ENCODE measurements at regions not wholly inside any gene's neighbourhood (a gene's known extent, or its start where the extent isn't known, plus 50 kb on each side); places are given as distances from the start of the nearest gene placed in this dataset.

- H3K4me1 Mint-ChIP-seq (ENCODE audit: low read depth) = no peaks in the 10 kb centered on the region
- no peaks in the 10 kb centered on the region for H3K9me3 Mint-ChIP-seq (ENCODE audit: low read depth)
- H3K27ac Mint-ChIP-seq = no peak overlapping the region
- H3K36me3 Mint-ChIP-seq (ENCODE audit: insufficient read depth) = no peaks in the 10 kb centered on the region
- no peak for TF ChIP-seq CTCF (IDR thresholded peaks at IDR 0.05; ENCODE audit: unreplicated experiment)
- peaks cover 13% of the 10 kb centered on the region for H3K27me3 Mint-ChIP-seq
- H3K4me3 Mint-ChIP-seq (ENCODE audit: low read depth) = no peak overlapping the region
- no peak for DNase-seq (ENCODE audit: low spot score, unreplicated experiment)
Observed at GRCh38 chr11:45402049-45402630, 116.0 kb upstream of the SYT13 start.

GRCh38 chr11:45400591-45400990 is 114.5 kb upstream of the SYT13 start:
- Mint-ChIP-seq H3K4me3 (ENCODE audit: low read depth) (no peak overlapping the region), H3K4me1 (ENCODE audit: low read depth) (no peaks in the 10 kb centered on the region), H3K9me3 (ENCODE audit: low read depth) (no peaks in the 10 kb centered on the region), H3K36me3 (ENCODE audit: insufficient read depth) (no peaks in the 10 kb centered on the region), H3K27ac (no peak overlapping the region), H3K27me3 (peaks cover 13% of the 10 kb centered on the region)
- DNase-seq (ENCODE audit: low spot score, unreplicated experiment) = no peak
- no peak for TF ChIP-seq CTCF (IDR thresholded peaks at IDR 0.05; ENCODE audit: unreplicated experiment)

- TF ChIP-seq CTCF (IDR thresholded peaks at IDR 0.05; ENCODE audit: unreplicated experiment) = no peak
Observed at GRCh38 chr11:45399166-45399565, 113.0 kb upstream of the SYT13 start.

GRCh38 chr11:45398325-45398724 is 112.2 kb upstream of the SYT13 start:
- no peak for DNase-seq (ENCODE audit: low spot score, unreplicated experiment)
- Mint-ChIP-seq H3K4me3 (ENCODE audit: low read depth) (no peak overlapping the region), H3K4me1 (ENCODE audit: low read depth) (peaks cover 1% of the 10 kb centered on the region), H3K27ac (no peak overlapping the region), H3K27me3 (peaks cover 10% of the 10 kb centered on the region), H3K36me3 (ENCODE audit: insufficient read depth) (no peaks in the 10 kb centered on the region), H3K9me3 (ENCODE audit: low read depth) (no peaks in the 10 kb centered on the region)
- TF ChIP-seq CTCF (IDR thresholded peaks at IDR 0.05; ENCODE audit: unreplicated experiment) = no peak

More at GRCh38 chr11:45399166-45399565, 113.0 kb upstream of the SYT13 start:
- no peak for DNase-seq (ENCODE audit: low spot score, unreplicated experiment)
- Mint-ChIP-seq H3K27ac (no peak overlapping the region), H3K27me3 (peaks cover 8% of the 10 kb centered on the region), H3K36me3 (ENCODE audit: insufficient read depth) (no peaks in the 10 kb centered on the region), H3K4me1 (ENCODE audit: low read depth) (no peaks in the 10 kb centered on the region), H3K4me3 (ENCODE audit: low read depth) (no peak overlapping the region), H3K9me3 (ENCODE audit: low read depth) (no peaks in the 10 kb centered on the region)

GRCh38 chr11:45396394-45396793 is 110.3 kb upstream of the SYT13 start:
- peaks cover 9% of the 10 kb centered on the region for H3K4me1 Mint-ChIP-seq (ENCODE audit: low read depth)

More at GRCh38 chr11:45396394-45396793, 110.3 kb upstream of the SYT13 start:
- H3K9me3 Mint-ChIP-seq (ENCODE audit: low read depth) = no peaks in the 10 kb centered on the region
- DNase-seq (ENCODE audit: low spot score, unreplicated experiment) = no peak
- no peaks in the 10 kb centered on the region for H3K36me3 Mint-ChIP-seq (ENCODE audit: insufficient read depth)
- peaks cover 10% of the 10 kb centered on the region for H3K27me3 Mint-ChIP-seq
- no peak overlapping the region for H3K27ac Mint-ChIP-seq
- H3K4me3 Mint-ChIP-seq (ENCODE audit: low read depth) = no peak overlapping the region
- TF ChIP-seq CTCF (IDR thresholded peaks at IDR 0.05; ENCODE audit: unreplicated experiment) = no peak
